ENCODE measurements at regions not wholly inside any gene's neighbourhood (a gene's known extent, or its start where the extent isn't known, plus 50 kb on each side); places are given as distances from the start of the nearest gene placed in this dataset.

DNA sequence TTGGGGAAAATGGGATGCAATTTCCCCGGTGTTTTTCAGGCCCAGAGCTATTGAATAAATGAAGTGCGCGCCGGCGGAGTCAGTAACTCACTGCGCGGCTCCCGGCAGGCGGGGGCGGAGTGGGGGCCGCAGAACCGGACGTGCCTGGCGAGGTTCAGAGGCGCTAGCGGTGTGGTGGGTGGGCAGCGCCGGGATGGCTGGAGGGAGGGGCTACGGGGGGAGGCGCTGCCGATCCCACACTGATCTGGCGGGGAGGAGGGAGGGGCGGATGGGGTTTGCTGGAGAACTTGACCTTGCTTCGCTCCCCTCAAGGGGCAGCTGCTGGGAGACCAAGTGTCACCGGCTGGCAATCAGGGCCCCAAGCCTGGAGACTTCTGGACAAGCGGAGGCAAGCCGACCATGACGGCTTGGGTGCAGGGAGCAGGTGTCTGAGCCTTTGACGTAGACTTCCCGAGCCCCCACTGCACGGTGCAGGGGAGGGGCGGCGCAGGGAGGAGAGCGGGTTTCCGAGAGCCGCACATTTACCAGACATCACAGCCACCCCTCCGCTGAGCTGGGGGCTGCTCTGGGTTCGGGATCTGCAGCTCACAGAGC lies 174.1 kb upstream of the RTL1 start:
- no peaks in the 10 kb centered on the region for H3K27me3 ChIP-seq (ENCODE audit: control insufficient read depth, insufficient read depth, low read length)
- no peaks in the 10 kb centered on the region for H3K36me3 ChIP-seq (ENCODE audit: control insufficient read depth, insufficient read depth, low read length)
- no peak for TF ChIP-seq CTCF (IDR thresholded peaks at IDR 0.05; ENCODE audit: insufficient read depth, low read length, poor library complexity, severe bottlenecking)
- DNase-seq (ENCODE audit: low read depth) = no peak
- H3K4me3 ChIP-seq (ENCODE audit: low read depth, low read length) = peak overlapping the region; percentile 10

DNA sequence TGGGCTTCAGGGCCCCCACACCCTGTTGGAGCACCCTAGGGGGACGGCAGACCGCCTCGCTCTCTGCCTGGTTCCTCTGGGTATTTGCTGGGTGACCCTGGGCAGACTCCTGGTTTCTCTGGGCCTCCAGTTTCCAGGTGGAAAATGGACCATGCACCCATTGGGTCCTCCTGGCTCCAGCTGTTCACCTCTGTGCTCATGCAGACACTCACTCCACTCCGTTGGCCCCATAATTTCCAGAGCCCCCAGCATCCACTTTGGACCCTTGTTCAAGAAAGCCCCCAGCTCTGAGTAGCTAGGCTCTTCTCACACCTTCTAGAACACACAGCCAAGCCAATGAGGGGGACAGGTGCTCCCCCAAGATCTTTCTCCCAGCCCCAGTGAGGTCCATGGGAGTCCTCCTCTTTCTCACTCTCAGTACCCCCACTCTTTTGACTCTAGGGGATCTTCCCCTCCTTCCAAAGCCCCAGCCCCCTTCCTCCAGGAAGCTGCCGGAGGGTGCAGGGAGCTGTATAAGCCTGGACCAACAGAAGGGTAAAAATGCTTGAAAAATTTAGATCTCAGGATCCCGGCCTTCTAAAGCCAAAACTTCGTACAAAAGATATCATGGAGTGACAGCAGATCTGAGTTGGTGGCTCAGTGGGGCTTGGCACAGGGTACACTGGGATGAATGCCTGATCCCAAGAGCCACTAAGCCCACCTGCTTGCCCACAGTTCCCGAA lies 174.8 kb upstream of the RTL1 start:
- Histone ChIP-seq H3K4me3 (ENCODE audit: low read depth, low read length) (no peak overlapping the region), H3K27me3 (ENCODE audit: control insufficient read depth, insufficient read depth, low read length) (no peaks in the 10 kb centered on the region), H3K36me3 (ENCODE audit: control insufficient read depth, insufficient read depth, low read length) (no peaks in the 10 kb centered on the region)
- no peak for TF ChIP-seq CTCF (IDR thresholded peaks at IDR 0.05; ENCODE audit: insufficient read depth, low read length, poor library complexity, severe bottlenecking)
- DNase-seq (ENCODE audit: low read depth) = no peak

DNA sequence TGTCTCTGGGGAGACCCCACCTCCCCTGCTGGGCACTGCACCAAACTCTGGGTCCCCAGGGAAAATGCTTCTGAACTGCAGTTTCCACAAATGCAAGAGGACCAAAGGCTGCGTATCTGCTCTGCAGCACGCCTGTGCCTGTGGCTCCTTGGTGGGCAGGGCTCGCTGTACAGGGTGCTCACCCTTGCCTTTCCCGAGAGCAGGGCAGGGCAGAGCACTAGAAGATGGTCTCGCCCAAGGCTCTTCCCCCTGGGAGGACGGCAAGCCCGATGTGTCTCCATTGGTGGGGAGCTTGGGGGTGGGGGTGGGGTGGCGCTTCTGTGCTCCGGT lies 175.3 kb upstream of the RTL1 start:
- TF ChIP-seq CTCF (IDR thresholded peaks at IDR 0.05; ENCODE audit: insufficient read depth, low read length, poor library complexity, severe bottlenecking) = no peak
- no peak overlapping the region for H3K4me3 ChIP-seq (ENCODE audit: low read depth, low read length)
- H3K27me3 ChIP-seq (ENCODE audit: control insufficient read depth, insufficient read depth, low read length) = no peaks in the 10 kb centered on the region
- no peak for DNase-seq (ENCODE audit: low read depth)
- no peaks in the 10 kb centered on the region for H3K36me3 ChIP-seq (ENCODE audit: control insufficient read depth, insufficient read depth, low read length)

GRCh38 chr14:101080922-101081593 lies 177.5 kb upstream of the RTL1 start:
- no peak overlapping the region for H3K4me3 ChIP-seq (ENCODE audit: low read depth, low read length)
- H3K36me3 ChIP-seq (ENCODE audit: control insufficient read depth, insufficient read depth, low read length) = no peaks in the 10 kb centered on the region
- no peak for DNase-seq (ENCODE audit: low read depth)
- no peaks in the 10 kb centered on the region for H3K27me3 ChIP-seq (ENCODE audit: control insufficient read depth, insufficient read depth, low read length)
- TF ChIP-seq CTCF (IDR thresholded peaks at IDR 0.05; ENCODE audit: insufficient read depth, low read length, poor library complexity, severe bottlenecking) = no peak

DNA sequence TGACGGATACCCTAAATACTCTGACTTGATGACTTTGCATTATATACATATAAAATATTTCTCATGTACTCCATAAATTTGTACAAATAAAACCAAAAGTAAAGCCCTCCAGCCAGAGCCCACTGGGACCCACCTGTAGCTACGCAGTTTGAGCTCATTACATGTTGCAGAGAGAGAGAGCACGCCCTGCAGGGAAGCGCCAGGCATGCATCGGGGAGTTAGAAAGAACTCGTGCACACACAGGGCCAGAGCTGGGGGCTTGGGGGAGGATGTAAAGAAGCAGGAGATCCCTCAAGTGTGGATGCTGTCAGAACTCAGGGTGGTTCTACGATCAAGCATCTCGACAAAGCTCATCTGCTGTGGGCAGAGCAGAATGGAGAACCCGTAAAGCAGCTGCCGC lies 178.5 kb upstream of the RTL1 start:
- no peak for TF ChIP-seq CTCF (IDR thresholded peaks at IDR 0.05; ENCODE audit: insufficient read depth, low read length, poor library complexity, severe bottlenecking)
- H3K4me3 ChIP-seq (ENCODE audit: low read depth, low read length) = no peak overlapping the region
- no peaks in the 10 kb centered on the region for H3K36me3 ChIP-seq (ENCODE audit: control insufficient read depth, insufficient read depth, low read length)
- no peak for DNase-seq (ENCODE audit: low read depth)
- no peaks in the 10 kb centered on the region for H3K27me3 ChIP-seq (ENCODE audit: control insufficient read depth, insufficient read depth, low read length)

Data from kidney epithelial cell (primary cell).